Cardiac muscle cell (in vitro differentiated cells and primary cell): ENCODE measurements at regions not wholly inside any gene's neighbourhood (a gene's known extent, or its start where the extent isn't known, plus 50 kb on each side); places are given as distances from the start of the nearest gene placed in this dataset.
"Not testable (repeated sequence)": the region's sequence is repeated elsewhere in the genome, so short reads cannot be mapped to it uniquely, and the experiment has no call there.

Source experiments
- DNase-seq, 2 donors: peaks; one replicate each; pipeline versions ENCODE4 v3.0.0 to v3.0.0-alpha.2; 2010 to 2017; ENCODE audit warnings: low read depth in 1 of 2, low spot score in 1 of 2
- H3K27ac ChIP-seq: fragments of 200-600 bp; sonication (generic); 2 replicates; pipeline ENCODE4 v1.5.1; 2016
- H3K27me3 ChIP-seq: fragments of 200-600 bp; sonication (generic); 2 replicates; pipeline ENCODE4 v1.6.0; 2016; ENCODE audit warnings: control low read depth
- H3K36me3 ChIP-seq: fragments of 200-600 bp; sonication (generic); 2 replicates; pipeline ENCODE4 v1.5.1; 2016; ENCODE audit warnings: control low read depth
- H3K4me1 ChIP-seq: fragments of 200-600 bp; sonication (generic); 2 replicates; pipeline ENCODE4 v1.8.1; 2017; ENCODE audit warnings: low read depth, mild to moderate bottlenecking, mixed run types
- H3K4me3 ChIP-seq: fragments of 200-600 bp; sonication (generic); 2 replicates; pipeline ENCODE4 v1.5.1; 2016; ENCODE audit warnings: mild to moderate bottlenecking
- H3K9me3 ChIP-seq: fragments of 200-600 bp; sonication (generic); 2 replicates; pipeline ENCODE4 v1.5.1; 2017; ENCODE audit warnings: low read depth, mild to moderate bottlenecking, control low read depth
- TF ChIP-seq, protein P1 (sequence below): IDR thresholded peaks from 2 replicates; pipeline ENCODE4 v1.5.1; 2012; ENCODE audit warnings: low read depth, mild to moderate bottlenecking, low read length

DNA sequence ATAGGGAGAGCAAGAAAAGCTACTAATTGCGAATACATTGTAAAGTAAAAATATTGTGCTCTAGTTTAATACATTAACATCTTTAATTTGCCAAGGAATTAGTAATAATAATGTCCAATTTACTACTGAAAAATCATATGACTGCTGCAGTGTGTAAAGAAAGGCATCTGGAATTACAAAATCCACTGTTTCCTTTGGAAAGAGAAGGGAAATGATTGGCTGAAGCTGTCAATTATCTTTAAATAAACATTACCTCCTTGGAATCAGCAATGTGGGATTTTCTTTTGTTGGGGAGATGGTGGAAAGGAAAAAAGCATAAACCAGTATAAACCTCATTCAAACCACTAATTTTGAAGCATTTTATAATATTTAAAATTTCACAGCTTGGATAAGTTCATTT, 276.0 kb downstream of the MAP2K6 start:
- DNase-seq: no peak
- Histone ChIP-seq H3K4me1 (no peaks in the 10 kb centered on the region), H3K9me3 (no peaks in the 10 kb centered on the region), H3K36me3 (no peaks in the 10 kb centered on the region), H3K27me3 (no peaks in the 10 kb centered on the region), H3K27ac (no peak overlapping the region), H3K4me3 (no peak overlapping the region)
- TF ChIP-seq, protein P1, sequence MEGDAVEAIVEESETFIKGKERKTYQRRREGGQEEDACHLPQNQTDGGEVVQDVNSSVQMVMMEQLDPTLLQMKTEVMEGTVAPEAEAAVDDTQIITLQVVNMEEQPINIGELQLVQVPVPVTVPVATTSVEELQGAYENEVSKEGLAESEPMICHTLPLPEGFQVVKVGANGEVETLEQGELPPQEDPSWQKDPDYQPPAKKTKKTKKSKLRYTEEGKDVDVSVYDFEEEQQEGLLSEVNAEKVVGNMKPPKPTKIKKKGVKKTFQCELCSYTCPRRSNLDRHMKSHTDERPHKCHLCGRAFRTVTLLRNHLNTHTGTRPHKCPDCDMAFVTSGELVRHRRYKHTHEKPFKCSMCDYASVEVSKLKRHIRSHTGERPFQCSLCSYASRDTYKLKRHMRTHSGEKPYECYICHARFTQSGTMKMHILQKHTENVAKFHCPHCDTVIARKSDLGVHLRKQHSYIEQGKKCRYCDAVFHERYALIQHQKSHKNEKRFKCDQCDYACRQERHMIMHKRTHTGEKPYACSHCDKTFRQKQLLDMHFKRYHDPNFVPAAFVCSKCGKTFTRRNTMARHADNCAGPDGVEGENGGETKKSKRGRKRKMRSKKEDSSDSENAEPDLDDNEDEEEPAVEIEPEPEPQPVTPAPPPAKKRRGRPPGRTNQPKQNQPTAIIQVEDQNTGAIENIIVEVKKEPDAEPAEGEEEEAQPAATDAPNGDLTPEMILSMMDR: no peak

DNA sequence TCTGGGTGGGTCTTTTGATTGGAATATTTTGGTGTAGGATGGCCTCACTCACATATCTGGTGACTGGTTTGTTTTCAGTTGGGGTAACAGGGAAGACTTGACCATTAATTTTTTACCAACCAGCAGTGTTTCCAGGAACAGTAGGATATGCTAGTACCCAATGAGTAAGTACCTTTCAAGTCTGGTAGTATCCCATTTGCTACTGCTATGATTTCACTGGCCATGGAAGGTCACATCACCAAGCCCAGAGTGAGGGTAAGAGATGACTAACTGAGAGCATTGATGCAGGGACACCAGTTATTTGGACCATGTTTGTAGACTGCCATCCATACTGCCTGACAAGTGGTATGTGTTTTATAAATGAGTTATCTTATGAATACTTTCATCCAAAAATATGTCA, 277.7 kb downstream of the MAP2K6 start:
- no peaks in the 10 kb centered on the region for H3K36me3 ChIP-seq
- H3K4me3 ChIP-seq: no peak overlapping the region
- TF ChIP-seq, protein P1: no peak
- H3K27ac ChIP-seq: no peak overlapping the region
- no peaks in the 10 kb centered on the region for H3K9me3 ChIP-seq
- no peaks in the 10 kb centered on the region for H3K27me3 ChIP-seq
- no peaks in the 10 kb centered on the region for H3K4me1 ChIP-seq
- DNase-seq: no peak

DNA sequence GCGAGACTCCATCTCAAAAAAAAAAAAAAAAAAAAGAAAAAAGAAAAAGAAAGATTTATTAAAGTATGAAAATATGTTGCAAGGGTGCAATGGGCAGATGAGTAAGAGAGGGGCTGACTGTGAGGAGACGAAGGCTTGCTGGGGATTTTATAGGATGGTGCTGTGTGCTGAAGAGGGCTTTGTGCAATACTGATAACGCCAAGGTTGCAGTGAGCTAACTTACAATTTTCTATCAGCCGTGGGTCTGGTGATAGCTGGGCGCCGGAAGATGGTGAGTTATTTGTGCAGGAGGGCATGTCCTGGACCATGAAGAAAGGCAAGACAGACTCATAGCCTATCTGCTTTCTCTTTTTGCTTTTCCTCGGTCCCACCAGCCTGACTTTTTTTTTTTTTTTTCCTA, 281.1 kb downstream of the MAP2K6 start:
- Histone ChIP-seq H3K9me3 (no peaks in the 10 kb centered on the region), H3K27ac (no peak overlapping the region), H3K27me3 (no peaks in the 10 kb centered on the region), H3K4me1 (no peaks in the 10 kb centered on the region), H3K4me3 (no peak overlapping the region), H3K36me3 (no peaks in the 10 kb centered on the region)
- no peak for DNase-seq
- TF ChIP-seq, protein P1: no peak

DNA sequence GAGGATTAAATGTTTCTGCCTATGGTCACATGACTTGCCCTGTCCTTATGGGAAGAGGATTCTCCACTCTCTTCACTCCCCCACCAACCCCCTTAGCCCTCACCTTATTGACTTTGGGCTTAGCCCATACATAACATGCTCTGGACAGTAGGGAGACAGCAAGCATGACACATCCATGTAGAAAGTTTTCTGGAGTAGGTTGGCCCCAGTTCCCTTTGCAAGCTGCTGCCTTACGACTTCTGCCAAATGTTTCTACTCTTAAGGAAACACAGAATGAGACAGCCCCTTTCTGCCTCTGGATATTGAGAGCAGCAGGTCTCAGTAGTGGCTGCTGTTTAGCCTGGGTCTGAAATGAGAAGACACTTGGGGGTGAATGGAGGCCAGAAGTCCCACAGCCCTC, 282.2 kb downstream of the MAP2K6 start:
- no peaks in the 10 kb centered on the region for H3K27me3 ChIP-seq
- TF ChIP-seq, protein P1: no peak
- no peak overlapping the region for H3K27ac ChIP-seq
- no peak overlapping the region for H3K4me3 ChIP-seq
- H3K4me1 ChIP-seq: no peaks in the 10 kb centered on the region
- H3K36me3 ChIP-seq: no peaks in the 10 kb centered on the region
- DNase-seq: no peak
- H3K9me3 ChIP-seq: no peaks in the 10 kb centered on the region

DNA sequence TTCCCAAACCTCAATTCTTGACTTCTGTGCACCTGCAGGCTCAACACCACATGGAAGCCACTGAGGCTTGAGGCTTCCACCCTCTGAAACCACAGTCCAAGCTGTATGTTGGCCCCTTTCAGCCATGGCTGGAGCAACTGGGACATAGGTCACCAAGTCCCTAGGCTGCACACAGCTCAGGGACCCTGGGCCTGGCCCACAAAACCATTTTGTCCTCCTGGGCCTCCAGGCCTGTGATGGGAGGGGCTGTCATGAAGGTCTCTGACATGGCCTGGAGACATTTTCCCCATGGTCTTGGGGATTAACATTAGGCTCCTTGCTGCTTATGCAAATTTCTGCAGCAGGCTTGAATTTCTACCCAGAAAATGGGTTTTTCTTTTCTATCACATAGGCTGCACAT, 283.9 kb downstream of the MAP2K6 start:
- not testable (repeated sequence) for H3K36me3 ChIP-seq, H3K9me3 ChIP-seq, H3K27me3 ChIP-seq, H3K4me3 ChIP-seq, DNase-seq, H3K27ac ChIP-seq, H3K4me1 ChIP-seq

DNA sequence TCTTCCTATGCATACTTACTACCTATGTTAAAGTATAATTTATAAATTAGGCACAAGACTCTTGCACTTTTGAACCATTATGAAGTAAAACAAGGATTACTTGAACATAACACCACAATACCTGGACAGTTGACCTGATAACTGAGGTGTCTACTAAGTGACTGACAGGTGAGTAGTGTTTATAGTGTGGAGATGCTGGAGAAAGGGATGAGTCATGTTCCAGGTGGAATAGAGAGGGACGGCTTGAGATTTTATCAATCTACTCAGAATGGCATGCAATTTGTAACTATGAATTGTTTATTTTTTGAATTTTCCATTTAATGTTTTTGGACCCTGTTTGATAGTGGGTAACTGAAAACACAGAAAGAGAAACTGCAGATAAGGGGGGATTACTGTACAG, 287.6 kb downstream of the MAP2K6 start:
- Histone ChIP-seq H3K27ac (no peak overlapping the region), H3K36me3 (no peaks in the 10 kb centered on the region), H3K4me1 (no peaks in the 10 kb centered on the region), H3K27me3 (no peaks in the 10 kb centered on the region), H3K4me3 (no peak overlapping the region), H3K9me3 (no peaks in the 10 kb centered on the region)
- TF ChIP-seq, protein P1: no peak
- no peak for DNase-seq
